Activated T-helper 1 cell treated with anti-CD3 and anti-CD28 coated beads, Interleukin-12 subunit alpha, Interleukin-12 subunit beta, Interleukin-2, Interleukin-4 antibody, amounts not matched to agents 30 ng/mL and 10 ng/mL and 1 ng/mL, durations not matched to agents 14 hours and 24 hours and 36 hours (primary cell): ENCODE measurements at regions not wholly inside any gene's neighbourhood (a gene's known extent, or its start where the extent isn't known, plus 50 kb on each side); places are given as distances from the start of the nearest gene placed in this dataset.
"Not testable (repeated sequence)": the region's sequence is repeated elsewhere in the genome, so short reads cannot be mapped to it uniquely, and the experiment has no call there.

Source experiments
- DNase-seq: peaks from one replicate; pipeline ENCODE4 v3.0.0; 2021; ENCODE audit warnings: low spot score
- H3K27ac Mint-ChIP-seq: one replicate; pipeline ENCODE4 v1.8.0; 2021; ENCODE audit warnings: mild to moderate bottlenecking, mixed read lengths
- H3K27me3 Mint-ChIP-seq: one replicate; pipeline ENCODE4 v1.8.0; 2022; ENCODE audit warnings: mild to moderate bottlenecking, moderate library complexity, mixed read lengths; ENCODE audit not compliant: insufficient read depth
- H3K36me3 Mint-ChIP-seq: one replicate; pipeline ENCODE4 v1.8.0; 2021; ENCODE audit warnings: low read depth, mixed read lengths
- H3K4me1 Mint-ChIP-seq: one replicate; pipeline ENCODE4 v1.8.0; 2021; ENCODE audit warnings: low read depth, mixed read lengths
- H3K4me3 Mint-ChIP-seq: one replicate; pipeline ENCODE4 v1.8.0; 2021; ENCODE audit warnings: mild to moderate bottlenecking, moderate library complexity, mixed read lengths
- H3K9me3 Mint-ChIP-seq: one replicate; pipeline ENCODE4 v1.8.0; 2021; ENCODE audit warnings: mixed read lengths
- intact Hi-C: fragments of 100-400 bp; cut with micrococcal nuclease; formaldehyde crosslinking; loops from one replicate; pipeline ENCODE4 v1.15.1; 2024

- Mint-ChIP-seq H3K27ac (no peak overlapping the region), H3K4me3 (no peak overlapping the region)
Observed at GRCh38 chr9:2427120-2427891, 194.3 kb upstream of the VLDLR start.

GRCh38 chr9:2439957-2440356 is 181.6 kb upstream of the VLDLR start:
- peaks cover 3% of the 10 kb centered on the region for H3K27me3 Mint-ChIP-seq
- DNase-seq = no peak
- H3K4me3 Mint-ChIP-seq = no peak overlapping the region
- no peaks in the 10 kb centered on the region for H3K4me1 Mint-ChIP-seq
- H3K36me3 Mint-ChIP-seq = no peaks in the 10 kb centered on the region
- H3K9me3 Mint-ChIP-seq = peaks cover 19% of the 10 kb centered on the region
- no peak overlapping the region for H3K27ac Mint-ChIP-seq
- intact Hi-C loops = no loop called here

More at GRCh38 chr9:2427120-2427891, 194.3 kb upstream of the VLDLR start:
- no peaks in the 10 kb centered on the region for H3K4me1 Mint-ChIP-seq
- intact Hi-C loops = no loop called here
- no peaks in the 10 kb centered on the region for H3K27me3 Mint-ChIP-seq
- no peak for DNase-seq
- H3K36me3 Mint-ChIP-seq = no peaks in the 10 kb centered on the region
- no peaks in the 10 kb centered on the region for H3K9me3 Mint-ChIP-seq

GRCh38 chr9:2443933-2444332 is 177.7 kb upstream of the VLDLR start:
- H3K4me3 Mint-ChIP-seq, intact Hi-C loops, H3K4me1 Mint-ChIP-seq, H3K36me3 Mint-ChIP-seq, H3K27me3 Mint-ChIP-seq, H3K27ac Mint-ChIP-seq, DNase-seq: not testable (repeated sequence)
- H3K9me3 Mint-ChIP-seq = peaks cover 19% of the 10 kb centered on the region

- H3K4me3 Mint-ChIP-seq = no peak overlapping the region
- H3K9me3 Mint-ChIP-seq = no peaks in the 10 kb centered on the region
- no peak overlapping the region for H3K27ac Mint-ChIP-seq
- no peaks in the 10 kb centered on the region for H3K27me3 Mint-ChIP-seq
- H3K4me1 Mint-ChIP-seq = no peaks in the 10 kb centered on the region
- no peak for DNase-seq
- intact Hi-C loops = no loop called here
- no peaks in the 10 kb centered on the region for H3K36me3 Mint-ChIP-seq
Observed at GRCh38 chr9:2448193-2448738, 173.3 kb upstream of the VLDLR start.

GRCh38 chr9:2453106-2453505 is 168.5 kb upstream of the VLDLR start:
- no peak overlapping the region for H3K4me3 Mint-ChIP-seq
- no peaks in the 10 kb centered on the region for H3K36me3 Mint-ChIP-seq
- intact Hi-C loops = no loop called here
- no peaks in the 10 kb centered on the region for H3K27me3 Mint-ChIP-seq
- DNase-seq = no peak
- H3K9me3 Mint-ChIP-seq = no peaks in the 10 kb centered on the region
- H3K4me1 Mint-ChIP-seq = no peaks in the 10 kb centered on the region
- no peak overlapping the region for H3K27ac Mint-ChIP-seq

GRCh38 chr9:2453701-2454100 is 167.9 kb upstream of the VLDLR start:
- Mint-ChIP-seq H3K27me3 (no peaks in the 10 kb centered on the region), H3K4me1 (no peaks in the 10 kb centered on the region)
- intact Hi-C loops = no loop called here

GRCh38 chr9:2459756-2460155 is 161.8 kb upstream of the VLDLR start:
- no peak overlapping the region for H3K4me3 Mint-ChIP-seq
- DNase-seq = no peak
- H3K27ac Mint-ChIP-seq = no peak overlapping the region
- intact Hi-C loops = no loop called here
- no peaks in the 10 kb centered on the region for H3K4me1 Mint-ChIP-seq
- H3K9me3 Mint-ChIP-seq = no peaks in the 10 kb centered on the region
- no peaks in the 10 kb centered on the region for H3K36me3 Mint-ChIP-seq
- peaks cover 2% of the 10 kb centered on the region for H3K27me3 Mint-ChIP-seq

More at GRCh38 chr9:2453701-2454100, 167.9 kb upstream of the VLDLR start:
- Mint-ChIP-seq H3K27ac (no peak overlapping the region), H3K4me3 (no peak overlapping the region), H3K36me3 (no peaks in the 10 kb centered on the region), H3K9me3 (no peaks in the 10 kb centered on the region)
- DNase-seq = no peak

- Mint-ChIP-seq H3K27ac (no peak overlapping the region), H3K9me3 (no peaks in the 10 kb centered on the region), H3K4me3 (no peak overlapping the region), H3K4me1 (no peaks in the 10 kb centered on the region), H3K36me3 (no peaks in the 10 kb centered on the region), H3K27me3 (peaks cover 2% of the 10 kb centered on the region)
- DNase-seq = no peak
- intact Hi-C loops = no loop called here
Observed at GRCh38 chr9:2461892-2462291, 159.7 kb upstream of the VLDLR start.

GRCh38 chr9:2464624-2465023 is 157.0 kb upstream of the VLDLR start:
- Mint-ChIP-seq H3K27me3 (peaks cover 2% of the 10 kb centered on the region), H3K9me3 (no peaks in the 10 kb centered on the region), H3K4me1 (no peaks in the 10 kb centered on the region), H3K4me3 (no peak overlapping the region), H3K27ac (no peak overlapping the region), H3K36me3 (no peaks in the 10 kb centered on the region)
- no peak for DNase-seq
- intact Hi-C loops = no loop called here

- Mint-ChIP-seq H3K27me3 (peaks cover 2% of the 10 kb centered on the region), H3K27ac (no peak overlapping the region), H3K9me3 (no peaks in the 10 kb centered on the region), H3K4me1 (no peaks in the 10 kb centered on the region), H3K4me3 (no peak overlapping the region), H3K36me3 (no peaks in the 10 kb centered on the region)
- intact Hi-C loops = no loop called here
- DNase-seq = no peak
Observed at GRCh38 chr9:2465516-2465915, 156.1 kb upstream of the VLDLR start.

- H3K27me3 Mint-ChIP-seq = peaks cover 2% of the 10 kb centered on the region
- no peaks in the 10 kb centered on the region for H3K4me1 Mint-ChIP-seq
- no peak overlapping the region for H3K4me3 Mint-ChIP-seq
- H3K36me3 Mint-ChIP-seq = no peaks in the 10 kb centered on the region
- DNase-seq = no peak
- no peak overlapping the region for H3K27ac Mint-ChIP-seq
- H3K9me3 Mint-ChIP-seq = no peaks in the 10 kb centered on the region
- intact Hi-C loops = no loop called here
Observed at GRCh38 chr9:2465921-2466460, 155.6 kb upstream of the VLDLR start.

- Mint-ChIP-seq H3K4me1 (no peaks in the 10 kb centered on the region), H3K27me3 (peaks cover 2% of the 10 kb centered on the region), H3K4me3 (no peak overlapping the region), H3K9me3 (no peaks in the 10 kb centered on the region), H3K27ac (no peak overlapping the region), H3K36me3 (no peaks in the 10 kb centered on the region)
- no peak for DNase-seq
- intact Hi-C loops = no loop called here
Observed at GRCh38 chr9:2466703-2467102, 154.9 kb upstream of the VLDLR start.

GRCh38 chr9:2469681-2470221 is 151.8 kb upstream of the VLDLR start:
- intact Hi-C loops = no loop called here
- no peak for DNase-seq
- Mint-ChIP-seq H3K4me3 (no peak overlapping the region), H3K4me1 (no peaks in the 10 kb centered on the region), H3K36me3 (no peaks in the 10 kb centered on the region), H3K27ac (no peak overlapping the region), H3K9me3 (no peaks in the 10 kb centered on the region), H3K27me3 (peaks cover 1% of the 10 kb centered on the region)
